Lung (tissue), 11 donors: ENCODE measurements at regions not wholly inside any gene's neighbourhood (a gene's known extent, or its start where the extent isn't known, plus 50 kb on each side); places are given as distances from the start of the nearest gene placed in this dataset.

ENCODE experiments used
- ATAC-seq: fragments of 200-7000 bp; cut with Tn5 transposase; one replicate; pipeline ENCODE4 v1.9.1; 2020; ENCODE audit warnings: moderate number of reproducible peaks; ENCODE audit not compliant: insufficient read depth, low FRiP score
- DNase-seq, 3 donors: peaks; one replicate each; pipeline ENCODE4 v3.0.0-alpha.2; 2013 to 2017
- H3K27ac ChIP-seq, 2 donors: one replicate each; pipeline ENCODE4 v1.5.1; 2013; ENCODE audit warnings: mild to moderate bottlenecking in 2 of 2, moderate library complexity in 2 of 2, control low read depth in 1 of 2, inconsistent platforms in 1 of 2, low read depth in 1 of 2, low read length in 1 of 2
- H3K27me3 ChIP-seq, 3 donors: one replicate each; pipeline ENCODE4 v1.5.1; 2013; ENCODE audit warnings: low read length in 2 of 3; ENCODE audit not compliant: control insufficient read depth in 3 of 3, insufficient read depth in 3 of 3
- H3K36me3 ChIP-seq, 4 donors: one replicate each; pipeline ENCODE4 v1.5.1; 2013; ENCODE audit warnings: low read length in 4 of 4, mild to moderate bottlenecking in 1 of 4, moderate library complexity in 1 of 4; ENCODE audit not compliant: control insufficient read depth in 4 of 4, insufficient read depth in 4 of 4
- H3K4me1 ChIP-seq, 5 donors: one replicate each; pipeline ENCODE4 v1.5.1; 2013; ENCODE audit warnings: low read length in 5 of 5, mild to moderate bottlenecking in 2 of 5, moderate library complexity in 1 of 5; ENCODE audit not compliant: control insufficient read depth in 5 of 5, insufficient read depth in 5 of 5
- H3K4me3 ChIP-seq: one replicate; pipeline ENCODE4 v1.5.1; 2013; ENCODE audit warnings: mild to moderate bottlenecking, control low read depth, moderate library complexity
- H3K9ac ChIP-seq, 2 donors: one replicate each; pipeline ENCODE4 v1.5.1; 2013; ENCODE audit warnings: low read length in 2 of 2, control low read depth in 1 of 2; ENCODE audit not compliant: insufficient read depth in 1 of 2
- H3K9me3 ChIP-seq, 4 donors: one replicate each; pipeline ENCODE4 v1.5.1; 2013; ENCODE audit warnings: low read length in 3 of 4, mild to moderate bottlenecking in 1 of 4, moderate library complexity in 1 of 4; ENCODE audit not compliant: control insufficient read depth in 4 of 4, insufficient read depth in 3 of 4
- CTCF ChIP-seq: IDR thresholded peaks from 2 replicates; pipeline ENCODE4 v1.5.1; 2012; ENCODE audit warnings: mild to moderate bottlenecking; ENCODE audit errors: control extremely low read depth, extremely low read depth
- WGBS, 2 donors: extraction: QIAGEN DNeasy Blood & Tissue Kit; methylation state at CpG; one replicate each; pipeline ENCODE4 v1.1.7; 2013; 5-methylcytosine and 5-hydroxymethylcytosine counted together
- donor health status: control.
- donor health status: control.
- donor health status: Bipolar disorder and iron deficiency.
- donor health status: healthy.
- donor health status: DM: yes; HTN: yes; CAD: no.

GRCh38 chr3:65284961-65285360, 597.2 kb upstream of the ADAMTS9 start:
- DNase-seq: peak in 2 of 3 donors; percentile 37 to 48
- no peak for ATAC-seq
- H3K36me3 ChIP-seq: no peaks in the 10 kb centered on the region
- no peak overlapping the region for H3K9ac ChIP-seq
- no peak for TF ChIP-seq CTCF
- no peaks in the 10 kb centered on the region for H3K4me1 ChIP-seq
- H3K4me3 ChIP-seq: no peak overlapping the region
- no peaks in the 10 kb centered on the region for H3K27me3 ChIP-seq
- WGBS, 2 donors: 42 to 50% methylated on average over 1 of the region's 1 CpG
- H3K27ac ChIP-seq: no peak overlapping the region
- H3K9me3 ChIP-seq: no peaks in the 10 kb centered on the region

GRCh38 chr3:65284546-65284945, 596.7 kb upstream of the ADAMTS9 start:
- H3K9ac ChIP-seq: no peak overlapping the region
- no peak for TF ChIP-seq CTCF
- no peaks in the 10 kb centered on the region for H3K9me3 ChIP-seq
- no peak overlapping the region for H3K27ac ChIP-seq
- no peak for ATAC-seq
- no peaks in the 10 kb centered on the region for H3K4me1 ChIP-seq
- 83 to 88% methylated on average over 6 of the region's 6 CpGs for WGBS, 2 donors
- H3K36me3 ChIP-seq: no peaks in the 10 kb centered on the region
- no peak for DNase-seq
- H3K4me3 ChIP-seq: no peak overlapping the region
- no peaks in the 10 kb centered on the region for H3K27me3 ChIP-seq

GRCh38 chr3:65279225-65279782, 591.5 kb upstream of the ADAMTS9 start:
- Histone ChIP-seq H3K9ac (no peak overlapping the region), H3K27ac (no peak overlapping the region), H3K4me1 (peaks cover 0 to 3% (median 0%) of the 10 kb centered on the region in 5 donors), H3K9me3 (no peaks in the 10 kb centered on the region), H3K27me3 (peaks cover 0 to 3% (median 0%) of the 10 kb centered on the region in 3 donors), H3K36me3 (no peaks in the 10 kb centered on the region), H3K4me3 (no peak overlapping the region)
- 75 to 83% methylated on average over 6 of the region's 6 CpGs for WGBS, 2 donors
- ATAC-seq (no peak), DNase-seq (no peak)
- TF ChIP-seq CTCF: no peak

GRCh38 chr3:65277798-65278197, 590.0 kb upstream of the ADAMTS9 start:
- no peak overlapping the region for H3K27ac ChIP-seq
- H3K27me3 ChIP-seq: peaks cover 0 to 3% (median 0%) of the 10 kb centered on the region in 3 donors
- TF ChIP-seq CTCF: no peak
- WGBS, 2 donors: 69 to 76% methylated on average over 2 of the region's 2 CpGs
- no peaks in the 10 kb centered on the region for H3K36me3 ChIP-seq
- DNase-seq: no peak
- H3K9ac ChIP-seq: no peak overlapping the region
- no peak overlapping the region for H3K4me3 ChIP-seq
- no peaks in the 10 kb centered on the region for H3K9me3 ChIP-seq
- no peak for ATAC-seq
- H3K4me1 ChIP-seq: peaks cover 0 to 3% (median 0%) of the 10 kb centered on the region in 5 donors
